ENCODE measurements at regions not wholly inside any gene's neighbourhood (a gene's known extent, or its start where the extent isn't known, plus 50 kb on each side); places are given as distances from the start of the nearest gene placed in this dataset.

DNA sequence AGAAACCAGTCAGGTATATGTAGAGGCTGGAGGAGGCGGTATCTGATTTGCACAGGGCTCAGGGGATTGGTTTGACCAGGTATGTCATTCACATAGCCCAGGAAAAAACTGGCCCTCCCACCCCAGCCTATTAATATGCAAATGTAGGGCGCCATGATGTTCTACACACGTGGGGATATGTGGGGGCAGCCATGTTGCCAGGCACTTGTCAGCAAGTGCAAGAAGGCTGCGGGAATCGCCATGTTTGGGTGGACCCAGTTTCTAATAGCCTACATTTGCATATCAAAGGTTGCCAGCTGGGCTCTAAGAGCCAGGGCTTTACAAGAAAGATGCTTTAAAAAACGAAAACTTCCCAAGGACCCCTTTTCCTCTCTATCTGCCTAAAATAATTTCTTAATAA is 335.1 kb downstream of the SMARCA1 start:
- H3K4me3 ChIP-seq (ENCODE audit: low read length): no peak overlapping the region
- no peak for DNase-seq (ENCODE audit: low read depth)
- TF ChIP-seq, protein P1, sequence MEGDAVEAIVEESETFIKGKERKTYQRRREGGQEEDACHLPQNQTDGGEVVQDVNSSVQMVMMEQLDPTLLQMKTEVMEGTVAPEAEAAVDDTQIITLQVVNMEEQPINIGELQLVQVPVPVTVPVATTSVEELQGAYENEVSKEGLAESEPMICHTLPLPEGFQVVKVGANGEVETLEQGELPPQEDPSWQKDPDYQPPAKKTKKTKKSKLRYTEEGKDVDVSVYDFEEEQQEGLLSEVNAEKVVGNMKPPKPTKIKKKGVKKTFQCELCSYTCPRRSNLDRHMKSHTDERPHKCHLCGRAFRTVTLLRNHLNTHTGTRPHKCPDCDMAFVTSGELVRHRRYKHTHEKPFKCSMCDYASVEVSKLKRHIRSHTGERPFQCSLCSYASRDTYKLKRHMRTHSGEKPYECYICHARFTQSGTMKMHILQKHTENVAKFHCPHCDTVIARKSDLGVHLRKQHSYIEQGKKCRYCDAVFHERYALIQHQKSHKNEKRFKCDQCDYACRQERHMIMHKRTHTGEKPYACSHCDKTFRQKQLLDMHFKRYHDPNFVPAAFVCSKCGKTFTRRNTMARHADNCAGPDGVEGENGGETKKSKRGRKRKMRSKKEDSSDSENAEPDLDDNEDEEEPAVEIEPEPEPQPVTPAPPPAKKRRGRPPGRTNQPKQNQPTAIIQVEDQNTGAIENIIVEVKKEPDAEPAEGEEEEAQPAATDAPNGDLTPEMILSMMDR (conservative IDR thresholded peaks at IDR 0.05; ENCODE audit: low read depth, low read length): no peak

DNA sequence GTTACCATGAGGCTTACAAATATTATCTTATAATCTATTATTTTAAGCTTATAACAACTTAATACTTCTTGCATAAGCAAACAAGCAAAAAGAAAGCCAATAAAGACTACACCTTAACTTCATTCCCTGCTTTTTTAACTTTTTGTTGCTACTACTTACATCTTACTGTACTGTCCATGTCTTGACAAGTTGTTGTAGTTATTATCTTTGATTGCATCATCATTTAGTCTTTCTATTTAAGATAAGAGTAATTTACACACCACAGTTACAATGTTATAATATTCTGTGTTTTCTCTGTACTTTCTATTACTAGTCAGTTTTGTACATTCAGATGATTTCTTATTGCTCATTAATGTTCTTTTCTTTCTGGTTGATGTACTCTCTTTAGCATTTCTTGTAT is 346.6 kb downstream of the SMARCA1 start:
- TF ChIP-seq, protein P1 (conservative IDR thresholded peaks at IDR 0.05; ENCODE audit: low read depth, low read length): no peak
- no peak for DNase-seq (ENCODE audit: low read depth)
- no peak overlapping the region for H3K4me3 ChIP-seq (ENCODE audit: low read length)

DNA sequence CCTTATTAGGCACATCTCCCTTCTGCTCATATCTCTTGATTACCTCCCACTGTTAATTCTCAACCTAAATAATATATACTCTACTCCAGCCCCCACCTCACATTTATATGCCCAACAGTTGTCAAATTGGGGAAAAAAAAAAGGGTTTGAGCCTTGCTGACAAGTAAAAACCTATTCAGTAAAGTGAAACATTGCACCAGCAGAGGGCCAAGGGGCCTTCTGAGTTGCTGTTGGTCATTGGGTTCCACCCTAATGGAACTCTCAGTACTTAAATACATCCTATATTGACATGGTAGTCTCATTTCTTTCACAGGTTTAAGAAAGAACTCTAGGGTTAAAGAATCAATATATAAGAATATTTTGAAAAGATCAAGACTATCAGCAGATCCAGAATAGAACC is 362.2 kb downstream of the SMARCA1 start:
- no peak overlapping the region for H3K4me3 ChIP-seq (ENCODE audit: low read length)
- DNase-seq (ENCODE audit: low read depth): no peak
- TF ChIP-seq, protein P1 (conservative IDR thresholded peaks at IDR 0.05; ENCODE audit: low read depth, low read length): no peak

DNA sequence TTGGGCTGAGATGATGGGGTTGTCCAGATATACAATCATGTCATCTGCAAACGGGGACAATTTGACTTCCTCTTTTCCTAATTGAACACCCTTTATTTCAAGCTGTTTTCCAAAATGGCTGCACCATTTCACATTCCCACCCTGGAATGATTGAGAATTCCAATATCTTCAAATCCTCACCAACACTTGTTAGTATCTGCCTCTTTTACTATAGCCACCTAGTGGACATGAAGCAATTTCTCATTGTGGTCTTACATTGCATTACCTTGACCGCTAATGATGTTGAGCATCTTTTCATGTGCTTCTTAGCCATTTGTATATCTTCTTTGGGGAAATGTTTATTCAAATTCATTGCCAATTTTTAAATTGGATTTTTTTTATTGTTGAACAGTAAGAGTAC is 364.8 kb downstream of the SMARCA1 start:
- no peak overlapping the region for H3K4me3 ChIP-seq (ENCODE audit: low read length)
- TF ChIP-seq, protein P1 (conservative IDR thresholded peaks at IDR 0.05; ENCODE audit: low read depth, low read length): no peak
- no peak for DNase-seq (ENCODE audit: low read depth)

DNA sequence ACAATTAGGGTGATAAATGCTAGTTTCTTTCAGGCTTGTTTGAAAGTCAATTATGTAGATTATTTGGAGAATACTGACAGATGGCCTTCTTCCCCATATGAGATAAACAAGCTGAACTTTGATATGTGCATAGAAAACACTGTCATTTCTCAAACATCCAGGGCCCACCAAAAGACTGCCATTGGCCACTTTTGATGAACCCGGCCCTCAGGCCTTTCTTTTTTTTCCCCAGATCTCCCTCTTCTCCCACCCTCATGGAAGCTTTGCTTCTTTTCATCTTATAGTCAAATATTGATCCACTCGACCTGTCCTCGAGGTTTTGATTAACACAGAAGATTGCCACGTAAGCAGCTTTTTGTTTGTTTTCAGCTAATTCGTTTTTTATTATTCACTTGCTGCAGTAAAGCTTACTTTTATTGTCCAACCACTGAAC is 377.4 kb downstream of the SMARCA1 start:
- H3K4me3 ChIP-seq (ENCODE audit: low read length): no peak overlapping the region
- TF ChIP-seq, protein P1 (conservative IDR thresholded peaks at IDR 0.05; ENCODE audit: low read depth, low read length): no peak
- no peak for DNase-seq (ENCODE audit: low read depth)

DNA sequence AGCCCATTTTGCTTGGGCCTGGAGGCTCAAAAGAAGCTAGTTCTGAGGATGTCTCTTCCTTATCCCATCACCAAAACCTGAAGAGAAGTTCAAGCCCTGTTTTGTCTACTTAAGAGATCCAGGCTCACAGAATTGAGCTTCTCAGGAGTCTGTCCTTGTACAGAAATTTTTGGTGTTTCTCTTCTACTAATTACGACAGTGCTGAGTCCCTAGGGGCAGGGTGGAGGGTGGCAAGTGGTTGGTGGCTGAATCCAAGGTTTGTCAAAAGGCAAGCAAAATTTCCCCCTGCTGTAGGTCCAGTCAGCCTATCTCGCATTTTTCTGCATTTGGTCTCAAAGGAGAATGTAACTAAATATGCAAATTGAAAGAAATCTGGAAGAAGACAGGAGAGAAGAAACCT is 377.9 kb downstream of the SMARCA1 start:
- TF ChIP-seq, protein P1 (conservative IDR thresholded peaks at IDR 0.05; ENCODE audit: low read depth, low read length): no peak
- H3K4me3 ChIP-seq (ENCODE audit: low read length): no peak overlapping the region
- DNase-seq (ENCODE audit: low read depth): no peak

DNA sequence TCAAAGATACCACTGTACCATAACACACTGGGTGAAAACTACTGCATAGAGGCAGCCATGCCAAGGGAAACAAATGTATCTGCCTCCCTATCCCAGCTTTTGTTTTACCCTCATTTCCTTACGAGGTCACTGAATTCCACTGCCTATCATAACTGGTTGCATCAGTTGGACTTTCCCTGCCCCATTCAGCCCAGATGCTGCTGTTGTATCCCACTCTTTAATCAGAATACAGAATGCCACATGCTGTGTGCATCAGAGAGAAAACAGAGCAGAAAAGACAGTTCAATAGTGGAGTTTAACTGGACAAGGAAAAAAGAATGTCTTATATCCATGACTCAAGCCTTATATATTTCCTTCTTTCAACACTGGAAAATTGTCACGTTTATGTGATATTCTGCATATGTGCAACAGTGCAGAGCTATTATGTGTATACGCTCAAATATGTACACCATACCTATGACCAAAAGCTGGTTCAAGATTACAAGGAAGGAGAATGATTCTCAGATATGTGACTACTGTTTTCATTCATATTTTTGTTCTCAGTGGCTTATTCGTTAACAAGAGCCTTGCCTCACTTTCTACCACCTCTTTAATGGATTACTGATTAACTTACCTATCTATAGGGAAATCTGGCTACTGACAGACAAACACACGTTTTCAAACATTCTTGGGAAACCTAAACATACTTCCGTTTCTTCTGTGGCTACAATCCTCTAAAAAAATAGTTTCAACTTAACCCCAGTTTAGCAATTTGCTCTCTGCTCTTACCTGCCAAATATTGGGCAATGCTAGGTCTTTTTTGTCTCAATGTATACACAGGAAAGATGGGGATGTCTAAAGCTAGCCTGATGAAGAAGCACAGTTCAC is 378.9 kb downstream of the SMARCA1 start:
- DNase-seq (ENCODE audit: low read depth): no peak
- H3K4me3 ChIP-seq (ENCODE audit: low read length): no peak overlapping the region
- TF ChIP-seq, protein P1 (conservative IDR thresholded peaks at IDR 0.05; ENCODE audit: low read depth, low read length): no peak

Measured in retinal pigment epithelial cell (primary cell).